CD14-positive monocyte (primary cell): ENCODE measurements at regions not wholly inside any gene's neighbourhood (a gene's known extent, or its start where the extent isn't known, plus 50 kb on each side); places are given as distances from the start of the nearest gene placed in this dataset.

Experiments used
- DNase-seq, 3 donors: peaks; one replicate each; pipeline ENCODE4 v3.0.0-alpha.2; 2011 to 2022
- H2AFZ ChIP-seq: 2 replicates; pipeline ENCODE4 v1.6.0; 2012; ENCODE audit warnings: mild to moderate bottlenecking, low read depth, low read length, inconsistent platforms; ENCODE audit not compliant: insufficient read depth, poor library complexity, severe bottlenecking
- H3K27ac ChIP-seq, 2 donors: 1 replicate in 1 of 2; 2 replicates in 1 of 2; pipeline ENCODE4 v1.5.1; 2012 to 2013; ENCODE audit warnings: low read length in 2 of 2, control low read depth in 1 of 2, inconsistent platforms in 1 of 2, low read depth in 1 of 2, mild to moderate bottlenecking in 1 of 2
- H3K27me3 ChIP-seq, 2 donors: one replicate each; pipeline versions ENCODE4 v1.6.0 to v1.6.1; 2011 to 2013; ENCODE audit warnings: low read length in 2 of 2; ENCODE audit not compliant: control insufficient read depth in 2 of 2, insufficient read depth in 2 of 2
- H3K36me3 ChIP-seq, 2 donors: replicated peaks in 1 of 2; 1 replicate in 1 of 2; 2 replicates in 1 of 2; pipeline versions ENCODE4 v1.5.1 to v1.6.1; 2012 to 2013; ENCODE audit warnings: low read length in 2 of 2, control low read depth in 1 of 2, inconsistent platforms in 1 of 2, mild to moderate bottlenecking in 1 of 2; ENCODE audit not compliant: insufficient read depth in 2 of 2, control insufficient read depth in 1 of 2
- H3K4me1 ChIP-seq, 2 donors: 1 replicate in 1 of 2; 2 replicates in 1 of 2; pipeline versions ENCODE4 v1.5.1 to v1.6.1; 2012 to 2013; ENCODE audit warnings: low read length in 2 of 2, control low read depth in 1 of 2, inconsistent platforms in 1 of 2, mild to moderate bottlenecking in 1 of 2, moderate library complexity in 1 of 2; ENCODE audit not compliant: insufficient read depth in 2 of 2, control insufficient read depth in 1 of 2
- H3K4me2 ChIP-seq: replicated peaks from 2 replicates; pipeline ENCODE3; 2012; ENCODE audit warnings: low read length, moderate library complexity, mild to moderate bottlenecking; ENCODE audit not compliant: poor library complexity, severe bottlenecking; ENCODE audit errors: extremely low read depth
- H3K4me3 ChIP-seq, 3 experiments: fragments of 200-600 bp in 1 of 3; sonication (generic) in 1 of 3; replicated peaks in 1 of 3; 1 replicate in 2 of 3; 2 replicates in 1 of 3; pipeline ENCODE4 v1.5.1; 2011 to 2013; ENCODE audit warnings: low read length in 3 of 3, mild to moderate bottlenecking in 3 of 3, control low read depth in 2 of 3, low read depth in 2 of 3, inconsistent platforms in 1 of 3, moderate library complexity in 1 of 3
- H3K79me2 ChIP-seq: 2 replicates; pipeline ENCODE4 v1.6.0; 2012; ENCODE audit warnings: mild to moderate bottlenecking, control low read depth, inconsistent platforms, low read length, moderate library complexity; ENCODE audit not compliant: insufficient read depth
- H3K9ac ChIP-seq: 2 replicates; pipeline ENCODE4 v1.6.0; 2017; ENCODE audit warnings: low read length, mild to moderate bottlenecking; ENCODE audit not compliant: insufficient read depth, poor library complexity, severe bottlenecking
- H3K9me3 ChIP-seq, 2 donors: replicated peaks in 1 of 2; 1 replicate in 1 of 2; 2 replicates in 1 of 2; pipeline versions ENCODE4 v1.5.1 to v1.6.1; 2012 to 2013; ENCODE audit warnings: low read length in 2 of 2, control low read depth in 1 of 2; ENCODE audit not compliant: control insufficient read depth in 1 of 2, insufficient read depth in 1 of 2
- H4K20me1 ChIP-seq: 2 replicates; pipeline ENCODE4 v1.6.0; 2012; ENCODE audit warnings: mild to moderate bottlenecking, low read length, control low read depth, moderate library complexity; ENCODE audit not compliant: insufficient read depth
- H3K27ac Mint-ChIP-seq, 7 donors: one replicate each; pipeline ENCODE4 v1.8.0; 2020; ENCODE audit warnings: mild to moderate bottlenecking in 7 of 7, mixed read lengths in 7 of 7, moderate library complexity in 6 of 7, inconsistent platforms in 2 of 7
- H3K27me3 Mint-ChIP-seq, 3 donors: one replicate each; pipeline ENCODE4 v1.8.0; 2021 to 2022; ENCODE audit warnings: low read depth in 3 of 3, mild to moderate bottlenecking in 3 of 3, mixed read lengths in 3 of 3, moderate library complexity in 3 of 3, inconsistent platforms in 1 of 3
- H3K36me3 Mint-ChIP-seq, 2 donors: one replicate each; pipeline ENCODE4 v1.8.0; 2020; ENCODE audit warnings: mixed read lengths in 2 of 2, inconsistent platforms in 1 of 2, mild to moderate bottlenecking in 1 of 2
- H3K4me1 Mint-ChIP-seq: one replicate; pipeline ENCODE4 v1.8.0; 2020; ENCODE audit warnings: mild to moderate bottlenecking, mixed read lengths
- H3K4me3 Mint-ChIP-seq, 2 donors: one replicate each; pipeline ENCODE4 v1.8.0; 2020; ENCODE audit warnings: mild to moderate bottlenecking in 2 of 2, mixed read lengths in 2 of 2, moderate library complexity in 1 of 2
- H3K9me3 Mint-ChIP-seq, 7 donors: one replicate each; pipeline ENCODE4 v1.8.0; 2020 to 2022; ENCODE audit warnings: mixed read lengths in 7 of 7, mild to moderate bottlenecking in 6 of 7, moderate library complexity in 6 of 7, inconsistent platforms in 2 of 7
- WGBS: methylation state at CpG from one replicate; pipeline ENCODE4 v1.1.5; 2013; ENCODE audit warnings: missing lambda C conversion rate; ENCODE audit not compliant: insufficient coverage; 5-methylcytosine and 5-hydroxymethylcytosine counted together
- intact Hi-C, 2 donors: fragments of 100-400 bp; cut with micrococcal nuclease; formaldehyde crosslinking; loops; one replicate each; pipeline versions ENCODE4 v1.15.0 to v1.15.1; 2023
- TF ChIP-seq, protein P1 (sequence below): fragments of 200-600 bp; IDR thresholded peaks from one replicate; pipeline ENCODE4 v1.8.0; 2022; ENCODE audit warnings: antibody characterized with exemption, mild to moderate bottlenecking

DNA sequence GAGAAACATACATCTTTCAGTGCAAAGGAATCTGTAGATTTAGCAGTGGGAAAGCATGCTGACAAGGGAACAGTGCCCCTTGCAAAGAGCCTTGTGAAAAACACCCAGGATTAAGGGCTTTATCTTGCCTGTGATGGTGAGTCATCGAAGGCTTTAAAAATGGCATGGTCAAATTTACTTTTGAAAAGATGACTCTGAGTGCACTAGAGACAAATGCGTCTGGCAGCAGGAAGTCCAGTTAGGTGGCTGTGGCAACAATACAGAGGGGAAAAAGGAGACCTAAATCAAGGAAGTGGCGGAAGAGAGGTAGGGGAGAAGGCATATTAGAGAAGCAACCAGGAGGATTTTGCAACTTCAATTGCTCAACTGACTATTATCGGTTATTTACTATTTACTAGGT, 472.6 kb upstream of the CPEB2 start:
- H3K4me1 Mint-ChIP-seq, result peaks cover 3% of the 10 kb centered on the region
- Histone ChIP-seq H4K20me1 (no peaks in the 10 kb centered on the region), H3K79me2 (no peaks in the 10 kb centered on the region), H3K9ac (no peak overlapping the region), H3K4me3 (no peak overlapping the region), H3K27me3 (no peaks in the 10 kb centered on the region), H3K9me3 (no peaks in the 10 kb centered on the region), H2AFZ (no peak overlapping the region), H3K4me2 (no peak overlapping the region), H3K36me3 (no peaks in the 10 kb centered on the region), H3K4me1 (no peaks in the 10 kb centered on the region), H3K27ac (no peak overlapping the region)
- H3K9me3 Mint-ChIP-seq, result peaks cover 0 to 5% (median 1%) of the 10 kb centered on the region in 7 donors
- H3K4me3 Mint-ChIP-seq, result no peak overlapping the region
- no peaks in the 10 kb centered on the region for H3K36me3 Mint-ChIP-seq
- no peaks in the 10 kb centered on the region for H3K27me3 Mint-ChIP-seq
- peak in 1 of 3 donors; percentile 21 for DNase-seq
- intact Hi-C loops, result no loop called here
- WGBS, result 30% methylated on average over 3 of the region's 4 CpGs
- TF ChIP-seq, protein P1, sequence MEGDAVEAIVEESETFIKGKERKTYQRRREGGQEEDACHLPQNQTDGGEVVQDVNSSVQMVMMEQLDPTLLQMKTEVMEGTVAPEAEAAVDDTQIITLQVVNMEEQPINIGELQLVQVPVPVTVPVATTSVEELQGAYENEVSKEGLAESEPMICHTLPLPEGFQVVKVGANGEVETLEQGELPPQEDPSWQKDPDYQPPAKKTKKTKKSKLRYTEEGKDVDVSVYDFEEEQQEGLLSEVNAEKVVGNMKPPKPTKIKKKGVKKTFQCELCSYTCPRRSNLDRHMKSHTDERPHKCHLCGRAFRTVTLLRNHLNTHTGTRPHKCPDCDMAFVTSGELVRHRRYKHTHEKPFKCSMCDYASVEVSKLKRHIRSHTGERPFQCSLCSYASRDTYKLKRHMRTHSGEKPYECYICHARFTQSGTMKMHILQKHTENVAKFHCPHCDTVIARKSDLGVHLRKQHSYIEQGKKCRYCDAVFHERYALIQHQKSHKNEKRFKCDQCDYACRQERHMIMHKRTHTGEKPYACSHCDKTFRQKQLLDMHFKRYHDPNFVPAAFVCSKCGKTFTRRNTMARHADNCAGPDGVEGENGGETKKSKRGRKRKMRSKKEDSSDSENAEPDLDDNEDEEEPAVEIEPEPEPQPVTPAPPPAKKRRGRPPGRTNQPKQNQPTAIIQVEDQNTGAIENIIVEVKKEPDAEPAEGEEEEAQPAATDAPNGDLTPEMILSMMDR, result no peak
- peak overlapping the region in 1 of 7 donors; percentile 22 for H3K27ac Mint-ChIP-seq

DNA sequence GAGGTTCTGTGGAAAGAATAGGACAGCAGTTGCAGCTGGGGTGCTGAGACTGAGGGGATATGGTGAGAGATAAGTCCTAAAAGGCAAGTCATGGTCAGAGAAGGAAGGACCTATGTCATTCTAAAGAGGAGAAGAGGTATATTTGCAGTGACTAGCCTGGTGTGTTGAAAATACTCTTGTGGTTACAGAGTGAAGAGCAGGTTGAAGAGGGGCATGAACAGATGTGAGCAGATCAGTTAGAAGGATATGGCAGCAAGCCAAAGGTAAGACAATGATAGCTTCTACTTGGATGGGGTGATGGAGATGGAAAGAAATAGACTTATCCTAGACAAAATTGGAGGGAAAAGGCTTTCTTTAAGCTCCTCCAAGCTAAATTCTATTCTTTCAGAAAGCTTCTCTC, 469.8 kb upstream of the CPEB2 start:
- H3K27me3 ChIP-seq, result no peaks in the 10 kb centered on the region
- no peak for DNase-seq
- H3K36me3 ChIP-seq, result no peaks in the 10 kb centered on the region
- H3K9ac ChIP-seq, result no peak overlapping the region
- H3K27me3 Mint-ChIP-seq, result no peaks in the 10 kb centered on the region
- no peaks in the 10 kb centered on the region for H3K4me1 ChIP-seq
- intact Hi-C loops, result no loop called here
- H3K4me3 Mint-ChIP-seq, result no peak overlapping the region
- no peak overlapping the region for H2AFZ ChIP-seq
- H3K4me3 ChIP-seq, result no peak overlapping the region
- H3K79me2 ChIP-seq, result no peaks in the 10 kb centered on the region
- H3K27ac ChIP-seq, result no peak overlapping the region
- no peaks in the 10 kb centered on the region for H3K36me3 Mint-ChIP-seq
- no peaks in the 10 kb centered on the region for H4K20me1 ChIP-seq
- peaks cover 0 to 5% (median 1%) of the 10 kb centered on the region in 7 donors for H3K9me3 Mint-ChIP-seq
- H3K4me2 ChIP-seq, result no peak overlapping the region
- no peaks in the 10 kb centered on the region for H3K9me3 ChIP-seq
- H3K4me1 Mint-ChIP-seq, result peaks cover 3% of the 10 kb centered on the region
- TF ChIP-seq, protein P1, result no peak
- H3K27ac Mint-ChIP-seq, result no peak overlapping the region
